Duodenal mucosa (tissue), 2 donors: ENCODE measurements at regions not wholly inside any gene's neighbourhood (a gene's known extent, or its start where the extent isn't known, plus 50 kb on each side); places are given as distances from the start of the nearest gene placed in this dataset.
"Not testable (repeated sequence)": the region's sequence is repeated elsewhere in the genome, so short reads cannot be mapped to it uniquely, and the experiment has no call there.

Experiments used
- H3K27ac ChIP-seq: one replicate; pipeline ENCODE4 v1.7.0; 2013; ENCODE audit warnings: low read depth, low read length
- H3K27me3 ChIP-seq, 2 donors: one replicate each; pipeline ENCODE4 v1.7.0; 2013; ENCODE audit warnings: low read length in 2 of 2, control low read depth in 1 of 2; ENCODE audit not compliant: insufficient read depth in 2 of 2, control insufficient read depth in 1 of 2
- H3K36me3 ChIP-seq, 2 donors: one replicate each; pipeline ENCODE4 v1.7.0; 2013; ENCODE audit warnings: low read length in 2 of 2, control low read depth in 1 of 2; ENCODE audit not compliant: insufficient read depth in 2 of 2, control insufficient read depth in 1 of 2
- H3K4me1 ChIP-seq, 2 donors: one replicate each; pipeline ENCODE4 v1.7.0; 2013; ENCODE audit warnings: low read length in 2 of 2, control low read depth in 1 of 2; ENCODE audit not compliant: insufficient read depth in 2 of 2, control insufficient read depth in 1 of 2
- H3K4me3 ChIP-seq, 2 donors: one replicate each; pipeline ENCODE4 v1.7.0; 2013; ENCODE audit warnings: low read length in 2 of 2, low read depth in 1 of 2
- H3K9ac ChIP-seq, 2 donors: one replicate each; pipeline ENCODE4 v1.7.0; 2013; ENCODE audit warnings: low read length in 2 of 2, low read depth in 1 of 2
- H3K9me3 ChIP-seq, 2 donors: one replicate each; pipeline ENCODE4 v1.7.0; 2013; ENCODE audit warnings: low read length in 2 of 2, control low read depth in 1 of 2; ENCODE audit not compliant: control insufficient read depth in 1 of 2

DNA sequence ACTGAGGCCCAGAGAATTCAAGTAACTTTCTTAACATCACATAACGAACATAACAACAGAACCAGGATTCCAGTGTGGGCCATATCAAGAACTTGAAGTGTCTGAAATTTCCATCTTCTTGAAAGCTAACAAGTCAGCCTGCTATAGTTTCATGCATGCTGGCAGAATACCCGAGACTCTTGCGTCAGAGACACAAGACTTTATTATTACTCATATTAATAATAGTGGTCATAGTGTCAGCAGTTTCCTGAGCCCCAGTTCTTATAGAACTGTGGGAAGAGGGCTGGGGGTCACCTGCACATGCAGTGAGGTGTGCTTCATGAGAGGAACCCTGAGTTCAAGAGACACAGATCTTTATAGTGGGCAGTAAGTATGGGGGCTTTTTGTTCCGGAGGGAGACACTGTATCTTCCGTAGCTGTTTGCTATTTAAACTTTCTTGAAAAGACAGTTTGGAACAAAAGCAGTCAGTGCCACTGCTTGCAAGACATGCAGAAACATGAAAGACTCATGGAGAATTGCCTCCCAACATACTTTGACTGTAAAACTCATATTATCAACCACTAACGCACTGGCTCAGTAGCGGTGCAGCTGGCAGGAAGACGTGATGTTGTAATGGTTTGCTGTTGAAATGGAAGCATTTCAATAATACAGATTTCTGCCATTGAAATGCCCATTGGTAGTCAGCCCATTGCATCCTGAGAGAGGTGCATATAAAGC, 339.2 kb downstream of the ADGRL2 start:
- Histone ChIP-seq H3K27me3 (no peaks in the 10 kb centered on the region), H3K27ac (no peak overlapping the region), H3K4me3 (no peak overlapping the region), H3K4me1 (no peaks in the 10 kb centered on the region), H3K9me3 (no peaks in the 10 kb centered on the region), H3K9ac (no peak overlapping the region), H3K36me3 (no peaks in the 10 kb centered on the region)

DNA sequence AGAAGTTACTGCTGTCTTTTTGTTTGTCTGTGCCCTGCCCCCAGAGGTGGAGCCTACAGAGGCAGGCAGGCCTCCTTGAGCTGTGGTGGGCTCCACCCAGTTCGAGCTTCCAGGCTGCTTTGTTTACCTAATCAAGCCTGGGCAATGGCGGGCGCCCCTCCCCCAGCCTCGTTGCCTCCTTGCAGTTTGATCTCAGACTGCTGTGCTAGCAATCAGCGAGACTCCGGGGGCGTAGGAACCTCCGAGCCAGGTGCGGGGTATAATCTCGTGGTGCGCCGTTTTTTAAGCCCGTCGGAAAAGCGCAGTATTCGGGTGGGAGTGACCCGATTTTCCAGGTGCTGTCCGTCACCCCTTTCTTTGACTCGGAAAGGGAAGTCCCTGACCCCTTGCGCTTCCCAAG, 335.6 kb downstream of the ADGRL2 start:
- H3K27me3 ChIP-seq, H3K9ac ChIP-seq, H3K4me3 ChIP-seq, H3K9me3 ChIP-seq, H3K36me3 ChIP-seq, H3K27ac ChIP-seq, H3K4me1 ChIP-seq: not testable (repeated sequence)

DNA sequence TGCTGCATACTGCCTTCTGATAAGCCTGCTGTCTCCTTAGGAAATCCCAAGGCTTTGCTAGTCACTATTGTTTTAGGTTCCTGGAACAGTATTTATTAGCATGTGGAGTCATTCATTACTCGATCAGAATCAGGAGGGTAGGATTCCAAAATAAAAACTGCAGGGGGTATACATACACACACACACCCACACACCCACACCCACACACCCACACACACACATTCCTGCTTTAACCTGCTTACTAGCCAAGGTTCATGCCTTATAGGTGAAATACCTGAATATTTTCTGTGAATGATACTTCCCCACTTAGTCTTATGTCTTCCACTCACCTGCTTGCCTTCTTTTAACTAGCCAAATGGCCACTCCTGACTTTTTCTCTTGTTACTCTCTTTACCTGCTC, 325.1 kb downstream of the ADGRL2 start:
- no peaks in the 10 kb centered on the region for H3K27me3 ChIP-seq

DNA sequence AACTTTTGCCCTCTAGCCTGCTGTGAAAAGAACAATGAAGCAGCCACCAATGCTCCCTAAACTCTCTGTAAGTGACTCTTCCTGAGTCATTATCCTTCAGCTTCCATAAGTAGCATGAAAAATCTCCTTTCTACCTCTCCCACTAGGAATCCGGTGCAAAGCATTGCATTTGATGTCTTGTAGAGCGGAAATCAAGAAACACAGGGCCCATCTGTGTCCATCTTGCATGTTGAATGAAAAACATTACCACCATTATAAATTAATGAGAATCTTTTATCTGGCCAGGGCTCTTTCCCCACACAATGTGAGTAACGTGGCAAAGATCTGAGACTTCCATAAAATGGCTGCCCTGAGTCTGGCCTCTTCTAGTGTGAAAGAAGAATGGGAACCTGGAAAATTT, 324.4 kb downstream of the ADGRL2 start:
- H3K27ac ChIP-seq: no peak overlapping the region
- H3K27me3 ChIP-seq: no peaks in the 10 kb centered on the region
- H3K4me1 ChIP-seq: no peaks in the 10 kb centered on the region
- no peaks in the 10 kb centered on the region for H3K9me3 ChIP-seq
- no peak overlapping the region for H3K4me3 ChIP-seq
- no peaks in the 10 kb centered on the region for H3K36me3 ChIP-seq
- H3K9ac ChIP-seq: no peak overlapping the region

More for the DNA sequence above, 325.1 kb downstream of the ADGRL2 start:
- no peaks in the 10 kb centered on the region for H3K9me3 ChIP-seq
- no peaks in the 10 kb centered on the region for H3K4me1 ChIP-seq
- no peak overlapping the region for H3K9ac ChIP-seq
- H3K4me3 ChIP-seq: no peak overlapping the region
- H3K27ac ChIP-seq: no peak overlapping the region
- H3K36me3 ChIP-seq: no peaks in the 10 kb centered on the region

DNA sequence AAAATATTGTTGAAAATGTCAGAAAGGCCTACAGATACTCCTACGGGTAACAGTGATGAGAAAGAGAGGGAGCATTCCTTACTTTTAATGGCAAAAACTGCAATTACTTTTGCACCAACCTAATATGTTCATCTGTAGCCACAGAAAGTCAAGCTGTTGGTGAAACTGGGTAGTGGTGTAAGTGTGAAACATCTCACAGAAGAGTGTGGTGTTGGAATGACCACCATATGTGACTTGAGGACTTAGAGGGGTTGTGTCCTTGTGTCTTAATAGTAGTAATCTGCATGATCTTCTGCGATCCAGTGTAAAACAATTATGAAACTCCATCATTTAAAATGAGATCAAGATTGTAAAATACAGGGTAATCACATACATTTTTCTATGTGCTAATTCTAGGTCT, 320.7 kb downstream of the ADGRL2 start:
- Histone ChIP-seq H3K4me1 (no peaks in the 10 kb centered on the region), H3K27ac (no peak overlapping the region), H3K36me3 (no peaks in the 10 kb centered on the region), H3K4me3 (no peak overlapping the region), H3K9ac (no peak overlapping the region), H3K27me3 (no peaks in the 10 kb centered on the region), H3K9me3 (no peaks in the 10 kb centered on the region)

DNA sequence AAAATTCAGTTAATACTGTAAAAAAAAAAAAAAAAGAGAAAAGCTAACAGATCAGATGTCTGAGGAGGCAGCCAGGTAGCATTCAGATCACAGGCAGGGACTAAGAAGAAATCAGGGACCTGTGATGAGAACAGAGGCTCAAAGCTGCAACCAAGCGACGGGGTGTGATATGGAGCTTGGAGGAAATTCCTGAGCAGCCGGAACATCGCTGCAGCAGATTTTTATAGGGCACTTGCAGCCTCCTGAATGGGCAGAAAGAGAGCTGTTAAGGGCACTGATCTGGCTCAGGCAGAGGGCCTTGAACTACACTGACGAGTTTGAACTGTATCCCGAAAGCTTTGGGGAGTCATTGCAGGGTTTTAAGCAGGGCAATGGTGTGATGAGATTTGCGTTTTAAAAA, 315.4 kb downstream of the ADGRL2 start:
- Histone ChIP-seq H3K36me3 (no peaks in the 10 kb centered on the region), H3K4me3 (no peak overlapping the region), H3K9ac (no peak overlapping the region), H3K27me3 (no peaks in the 10 kb centered on the region), H3K4me1 (no peaks in the 10 kb centered on the region), H3K27ac (no peak overlapping the region), H3K9me3 (no peaks in the 10 kb centered on the region)

DNA sequence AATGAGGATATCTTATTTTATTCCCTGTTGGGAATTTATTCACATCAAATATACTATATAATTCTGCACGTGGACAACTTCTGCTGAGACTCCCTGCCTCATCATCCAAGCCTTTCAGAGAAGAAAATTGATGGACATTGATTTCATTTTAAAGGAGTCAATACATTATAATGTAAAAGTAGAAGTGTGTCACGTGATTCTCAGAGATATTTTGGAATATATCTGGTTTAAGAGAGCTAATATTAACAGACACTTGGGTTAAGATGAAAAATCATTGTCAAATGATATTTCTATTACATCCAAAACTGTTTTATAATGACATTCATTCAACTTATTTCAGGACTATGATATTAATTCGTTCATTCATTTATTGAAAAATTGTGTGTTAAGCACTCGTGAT, 314.2 kb downstream of the ADGRL2 start:
- H3K27ac ChIP-seq: no peak overlapping the region
- H3K9ac ChIP-seq: no peak overlapping the region
- H3K27me3 ChIP-seq: no peaks in the 10 kb centered on the region
- H3K36me3 ChIP-seq: no peaks in the 10 kb centered on the region
- H3K9me3 ChIP-seq: no peaks in the 10 kb centered on the region
- no peak overlapping the region for H3K4me3 ChIP-seq
- H3K4me1 ChIP-seq: no peaks in the 10 kb centered on the region

DNA sequence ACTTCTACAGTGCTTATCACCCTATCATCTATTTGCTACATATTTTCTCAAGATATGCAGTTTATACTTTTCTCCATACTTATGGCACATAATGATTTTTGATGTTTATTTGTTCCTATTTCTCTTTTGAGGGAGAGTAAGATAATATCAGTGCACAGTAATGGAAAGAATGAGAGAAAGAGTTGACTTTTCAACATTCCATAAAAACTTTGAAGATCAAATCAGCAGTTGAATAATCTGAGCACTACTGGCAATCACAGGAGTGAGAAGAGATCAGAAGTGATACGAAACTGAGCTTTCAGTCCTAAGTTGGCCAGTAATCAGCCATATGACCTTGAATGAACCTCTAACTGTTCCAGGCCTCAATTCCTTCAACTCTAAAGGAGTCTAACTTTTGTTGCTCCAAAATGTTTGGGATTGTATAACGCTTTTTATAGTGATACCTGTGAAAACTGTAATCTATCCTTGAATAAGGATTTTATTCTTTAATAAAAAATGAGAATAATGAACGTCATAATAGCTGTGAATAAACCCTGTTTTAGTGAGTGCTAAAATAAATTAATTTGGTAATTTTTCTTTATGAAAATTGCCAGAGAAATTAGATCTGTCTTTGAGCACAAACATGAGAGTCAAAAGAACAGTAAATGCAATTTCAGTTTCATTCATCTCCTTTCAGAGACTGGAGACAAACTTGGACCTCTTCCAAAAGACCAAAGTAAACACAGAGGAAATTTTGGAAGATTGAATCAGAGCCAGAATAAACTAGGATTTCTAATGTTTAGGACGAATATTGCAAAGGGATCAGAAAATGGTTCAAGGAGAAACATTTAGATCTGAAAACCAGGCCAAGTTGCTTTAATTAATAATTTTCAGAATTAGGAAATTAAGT, 309.9 kb downstream of the ADGRL2 start:
- no peaks in the 10 kb centered on the region for H3K9me3 ChIP-seq
- no peak overlapping the region for H3K9ac ChIP-seq
- H3K4me3 ChIP-seq: no peak overlapping the region
- no peak overlapping the region for H3K27ac ChIP-seq
- H3K27me3 ChIP-seq: no peaks in the 10 kb centered on the region
- no peaks in the 10 kb centered on the region for H3K4me1 ChIP-seq
- H3K36me3 ChIP-seq: no peaks in the 10 kb centered on the region

DNA sequence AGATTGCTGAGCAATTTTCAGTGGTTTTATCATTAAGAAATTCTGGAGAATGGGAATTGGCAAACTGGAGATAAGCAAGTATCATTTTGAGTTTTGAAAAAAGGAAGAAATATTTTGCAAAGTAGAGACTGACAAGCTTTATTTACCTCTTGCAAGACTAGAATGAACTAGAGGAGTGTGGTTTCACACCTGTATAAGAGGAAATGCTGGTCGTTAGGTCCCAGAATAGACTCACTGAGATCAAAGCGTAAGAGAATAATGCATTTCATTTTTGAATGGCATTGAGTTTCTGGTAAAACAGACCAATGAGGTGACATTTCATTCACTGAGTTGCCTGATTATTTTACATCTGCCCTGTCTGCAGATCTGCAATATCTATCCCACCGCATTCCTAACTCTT, 308.1 kb downstream of the ADGRL2 start:
- no peaks in the 10 kb centered on the region for H3K9me3 ChIP-seq
- H3K4me1 ChIP-seq: no peaks in the 10 kb centered on the region
- no peaks in the 10 kb centered on the region for H3K36me3 ChIP-seq
- no peaks in the 10 kb centered on the region for H3K27me3 ChIP-seq
- no peak overlapping the region for H3K4me3 ChIP-seq
- no peak overlapping the region for H3K27ac ChIP-seq
- H3K9ac ChIP-seq: no peak overlapping the region

DNA sequence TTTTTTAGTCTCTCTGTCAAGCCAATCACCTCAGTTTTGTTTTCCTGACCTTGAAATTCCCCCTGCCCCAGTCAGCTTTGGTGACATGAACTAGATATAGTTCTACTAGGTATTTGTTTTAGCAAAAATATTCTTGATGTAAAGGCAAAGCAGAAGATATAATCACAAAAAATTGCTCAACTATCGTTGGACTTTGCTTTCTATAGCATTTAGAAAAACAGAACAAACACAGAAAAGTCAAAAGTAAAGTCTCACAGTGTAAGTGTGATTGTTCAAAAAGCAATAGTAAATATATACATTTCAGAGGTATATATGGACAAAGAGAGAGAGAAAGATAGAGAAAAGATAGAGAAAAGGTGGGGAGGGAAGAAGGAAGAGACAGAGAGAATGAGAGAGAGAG, 305.9 kb downstream of the ADGRL2 start:
- no peak overlapping the region for H3K4me3 ChIP-seq
- H3K27me3 ChIP-seq: no peaks in the 10 kb centered on the region

More for the DNA sequence above, 305.9 kb downstream of the ADGRL2 start:
- no peak overlapping the region for H3K9ac ChIP-seq
- H3K4me1 ChIP-seq: no peaks in the 10 kb centered on the region
- H3K36me3 ChIP-seq: no peaks in the 10 kb centered on the region
- no peaks in the 10 kb centered on the region for H3K9me3 ChIP-seq
- H3K27ac ChIP-seq: no peak overlapping the region
